Hepatocyte (in vitro differentiated cells): ENCODE measurements at regions not wholly inside any gene's neighbourhood (a gene's known extent, or its start where the extent isn't known, plus 50 kb on each side); places are given as distances from the start of the nearest gene placed in this dataset.

Source experiments
- CTCF ChIP-seq: fragments of 200-600 bp; sonication (generic); IDR thresholded peaks from 2 replicates; pipeline ENCODE4 v1.5.1; 2016; ENCODE audit warnings: antibody characterized with exemption, mild to moderate bottlenecking; ENCODE audit not compliant: poor library complexity
- EZH2 ChIP-seq: fragments of 200-600 bp; sonication (generic); IDR thresholded peaks from 2 replicates; pipeline ENCODE4 v1.6.1; 2016; ENCODE audit warnings: antibody characterized with exemption, mild to moderate bottlenecking, borderline replicate concordance
- EZH2phosphoT487 ChIP-seq: fragments of 200-600 bp; sonication (generic); IDR thresholded peaks from one replicate; pipeline ENCODE4 v1.6.1; 2018; ENCODE audit warnings: antibody characterized with exemption, mild to moderate bottlenecking, low read depth, moderate library complexity; ENCODE audit not compliant: unreplicated experiment, severe bottlenecking

- TF ChIP-seq CTCF, result no peak
- no peak for TF ChIP-seq EZH2
- no peak for TF ChIP-seq EZH2phosphoT487
Measured at GRCh38 chr5:127236254-127236653, 54.3 kb upstream of the MEGF10 start.
